CD1c-positive myeloid dendritic cell (primary cell): ENCODE measurements at regions not wholly inside any gene's neighbourhood (a gene's known extent, or its start where the extent isn't known, plus 50 kb on each side); places are given as distances from the start of the nearest gene placed in this dataset.
"Not testable (repeated sequence)": the region's sequence is repeated elsewhere in the genome, so short reads cannot be mapped to it uniquely, and the experiment has no call there.

ENCODE experiments used
- DNase-seq: peaks from one replicate; pipeline ENCODE4 v3.0.0-alpha.2; 2016; ENCODE audit errors: extremely low spot score

GRCh38 chr4:9110700-9111099, 59.5 kb upstream of the FAM90A26 start:
- not testable (repeated sequence) for DNase-seq

GRCh38 chr4:9103148-9103524, 67.1 kb upstream of the FAM90A26 start:
- DNase-seq, result not testable (repeated sequence)

- not testable (repeated sequence) for DNase-seq
These were observed 67.6 kb upstream of the FAM90A26 start for GRCh38 chr4:9102471-9103147.

DNA sequence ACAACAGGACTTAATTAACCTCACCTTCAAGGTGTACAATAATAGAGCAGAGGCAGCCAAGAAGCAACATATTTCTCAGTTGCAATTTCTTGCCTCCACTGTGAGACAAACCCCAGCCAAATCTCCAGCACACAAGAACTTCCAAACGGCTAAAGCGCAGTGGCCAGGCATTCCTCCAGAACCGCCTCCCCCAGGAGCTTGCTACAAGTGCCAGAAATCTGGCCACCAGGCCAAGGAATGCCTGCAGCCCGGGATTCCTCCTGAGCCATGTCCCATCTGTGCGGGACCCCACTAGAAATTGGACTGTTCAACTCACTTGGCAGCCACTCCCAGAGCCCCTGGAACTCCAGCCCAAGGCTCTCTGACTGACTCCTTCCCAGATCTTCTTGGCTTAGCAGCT, 73.9 kb upstream of the FAM90A26 start:
- not testable (repeated sequence) for DNase-seq

DNA sequence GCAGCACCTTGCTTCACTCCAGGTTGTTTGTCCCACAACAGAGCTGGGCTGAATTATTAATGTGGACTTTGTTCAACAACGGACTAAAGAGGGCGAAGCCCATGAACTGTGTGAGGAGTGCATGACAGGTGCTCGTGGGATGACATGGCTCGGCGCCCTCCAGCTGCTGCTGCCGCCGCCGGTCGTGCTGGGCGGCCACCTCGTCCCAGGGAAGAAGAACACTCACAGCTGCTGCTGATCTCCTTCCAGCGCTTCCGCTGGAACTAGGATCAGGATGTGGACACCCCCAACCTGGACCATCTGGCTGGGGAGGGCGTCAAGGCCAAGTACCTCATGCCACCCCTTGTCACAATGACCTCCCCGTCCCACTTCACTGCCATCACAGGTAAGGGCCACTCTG, 91.4 kb upstream of the FAM90A26 start:
- not testable (repeated sequence) for DNase-seq

DNA sequence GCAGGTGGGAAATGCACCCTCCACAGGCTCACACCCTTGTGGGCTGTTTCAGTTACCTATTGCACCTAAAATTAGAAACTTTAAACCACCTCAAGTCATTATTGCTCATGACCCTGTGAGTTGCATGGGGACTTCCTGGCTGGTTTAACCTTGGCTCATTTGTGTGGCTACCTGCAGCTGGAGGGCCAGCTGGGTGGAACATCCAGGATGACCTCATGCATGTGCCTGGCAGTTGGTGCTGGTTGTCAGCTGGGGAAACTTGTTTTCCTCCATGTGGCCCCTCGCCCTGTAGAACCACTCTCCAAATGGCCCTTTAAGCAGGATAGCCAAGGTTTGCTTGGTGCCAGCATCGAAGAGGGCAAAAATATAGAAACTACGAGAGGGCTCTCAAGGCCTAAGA, 93.2 kb upstream of the FAM90A26 start:
- DNase-seq, result not testable (repeated sequence)

- DNase-seq, result not testable (repeated sequence)
These were observed 93.7 kb upstream of the FAM90A26 start for GRCh38 chr4:9076486-9076885.

GRCh38 chr4:9073371-9073770, 96.8 kb upstream of the FAM90A26 start:
- not testable (repeated sequence) for DNase-seq

GRCh38 chr4:9072521-9073220, 97.5 kb upstream of the FAM90A26 start:
- not testable (repeated sequence) for DNase-seq

GRCh38 chr4:9067923-9068322, 102.3 kb upstream of the FAM90A26 start:
- not testable (repeated sequence) for DNase-seq

DNA sequence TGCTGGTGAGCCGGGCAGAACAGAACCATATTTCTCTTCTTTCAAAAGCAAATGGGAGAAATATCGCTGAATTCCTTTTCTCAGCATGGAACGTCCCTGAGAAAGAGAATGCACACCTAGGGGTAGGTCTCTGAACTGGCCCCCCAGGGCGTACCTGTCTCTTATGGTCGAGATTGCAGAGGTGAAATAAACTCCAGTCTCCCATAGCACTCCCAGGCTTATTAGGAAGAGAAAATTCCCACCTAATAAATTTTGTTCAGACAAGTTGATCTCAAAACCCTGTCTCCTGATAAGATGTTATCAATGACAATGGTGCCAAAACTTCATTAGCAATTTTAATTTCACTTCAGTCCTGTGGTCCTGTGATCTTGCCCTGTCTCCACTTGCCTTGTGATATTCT, 106.6 kb upstream of the FAM90A26 start:
- not testable (repeated sequence) for DNase-seq

GRCh38 chr4:9024866-9025265, 145.3 kb upstream of the FAM90A26 start:
- not testable (repeated sequence) for DNase-seq

- not testable (repeated sequence) for DNase-seq
These were observed 138.2 kb upstream of the HMX1 start for GRCh38 chr4:9009792-9010191.

- DNase-seq, result not testable (repeated sequence)
These were observed 136.8 kb upstream of the HMX1 start for GRCh38 chr4:9008407-9008806.

- peak; percentile 20 for DNase-seq
These were observed 129.5 kb upstream of the HMX1 start for GRCh38 chr4:9001153-9001552.

GRCh38 chr4:9000505-9001001, 128.9 kb upstream of the HMX1 start:
- peak; percentile 33 for DNase-seq

- DNase-seq, result not testable (repeated sequence)
These were observed 121.3 kb upstream of the HMX1 start for GRCh38 chr4:8992981-8993380.

DNA sequence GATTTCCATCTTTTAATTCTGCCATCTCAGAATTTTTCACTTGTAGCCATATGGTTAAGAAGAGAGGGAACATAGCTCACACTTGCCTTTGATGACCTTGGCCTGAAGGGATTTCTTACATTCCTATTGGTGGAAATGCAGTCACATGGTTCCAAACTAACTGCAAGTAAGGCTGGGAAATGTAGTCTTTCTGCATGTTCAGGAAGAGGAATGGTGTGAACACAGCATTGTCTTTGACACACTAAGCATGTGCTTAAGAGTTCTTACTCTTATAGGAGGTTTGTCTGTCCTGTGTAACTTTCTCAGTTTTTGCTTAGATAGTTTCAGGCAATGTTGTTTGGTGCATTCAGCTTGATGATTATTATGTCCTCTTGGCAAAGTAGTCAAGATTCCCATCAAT, 119.8 kb upstream of the HMX1 start:
- DNase-seq, result not testable (repeated sequence)

DNA sequence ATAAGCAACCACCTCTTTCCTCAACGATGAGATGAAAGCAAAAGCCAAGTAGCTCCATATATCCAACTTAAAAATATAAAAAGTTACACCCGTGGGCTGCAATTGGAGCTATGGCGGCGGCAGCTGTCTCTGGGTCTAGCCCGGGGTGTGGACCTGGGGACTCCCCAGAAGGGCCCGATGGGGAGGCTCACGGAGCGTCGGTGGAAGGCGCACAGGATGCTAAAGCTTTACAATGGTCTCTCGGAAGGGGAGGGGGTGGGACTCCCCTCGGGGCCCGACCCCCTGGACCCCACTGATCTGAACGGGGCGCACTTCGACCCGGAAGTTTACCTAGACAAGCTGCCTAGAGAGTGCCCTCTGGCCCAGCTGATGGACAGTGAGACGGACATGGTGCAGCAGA, 118.7 kb upstream of the HMX1 start:
- DNase-seq, result not testable (repeated sequence)

GRCh38 chr4:8985786-8986185, 114.1 kb upstream of the HMX1 start:
- not testable (repeated sequence) for DNase-seq

DNA sequence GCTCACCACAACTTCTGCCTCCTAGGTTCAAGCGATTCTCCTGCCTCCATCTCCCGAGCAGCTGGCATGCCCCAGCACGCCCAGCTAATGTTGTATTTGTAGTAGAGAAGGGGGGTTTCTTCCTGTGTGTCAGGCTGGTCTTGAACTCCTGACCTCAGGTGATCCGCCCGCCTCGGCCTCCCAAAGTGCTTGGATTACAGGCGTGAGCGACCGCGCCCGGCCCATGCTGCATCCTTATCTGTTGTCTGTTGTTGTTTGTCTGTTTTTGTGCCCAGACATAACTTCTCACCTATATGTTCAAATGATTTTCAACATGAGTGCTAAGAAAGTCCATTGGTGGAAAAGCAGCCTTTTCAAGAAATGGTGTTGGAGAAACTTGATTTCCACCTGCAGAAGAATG, 113.0 kb upstream of the HMX1 start:
- not testable (repeated sequence) for DNase-seq

DNA sequence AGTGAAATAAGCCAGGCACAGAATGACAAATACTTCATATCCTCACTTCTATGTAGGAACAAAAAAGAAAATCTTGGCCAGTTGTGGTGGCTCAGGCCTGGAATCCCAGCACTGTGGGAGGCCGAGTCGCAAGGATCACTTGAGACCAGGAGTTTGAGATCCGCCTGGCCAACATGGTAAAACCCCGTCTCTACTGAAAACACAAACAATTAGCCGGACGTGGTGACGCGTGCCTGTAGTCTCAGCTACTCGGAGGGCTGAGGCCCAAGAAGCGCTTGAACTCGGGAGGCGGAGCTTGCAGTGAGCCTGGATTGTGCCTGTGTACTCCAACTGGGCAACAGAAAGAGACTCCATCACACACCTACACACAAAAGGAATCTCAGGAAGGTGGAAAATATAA, 112.3 kb upstream of the HMX1 start:
- not testable (repeated sequence) for DNase-seq
